ELR (cell line): ENCODE measurements at regions not wholly inside any gene's neighbourhood (a gene's known extent, or its start where the extent isn't known, plus 50 kb on each side); places are given as distances from the start of the nearest gene placed in this dataset.

Experiments
- DNase-seq: peaks from one replicate; pipeline ENCODE4 v3.0.0-alpha.2; 2015; ENCODE audit warnings: low read depth

DNA sequence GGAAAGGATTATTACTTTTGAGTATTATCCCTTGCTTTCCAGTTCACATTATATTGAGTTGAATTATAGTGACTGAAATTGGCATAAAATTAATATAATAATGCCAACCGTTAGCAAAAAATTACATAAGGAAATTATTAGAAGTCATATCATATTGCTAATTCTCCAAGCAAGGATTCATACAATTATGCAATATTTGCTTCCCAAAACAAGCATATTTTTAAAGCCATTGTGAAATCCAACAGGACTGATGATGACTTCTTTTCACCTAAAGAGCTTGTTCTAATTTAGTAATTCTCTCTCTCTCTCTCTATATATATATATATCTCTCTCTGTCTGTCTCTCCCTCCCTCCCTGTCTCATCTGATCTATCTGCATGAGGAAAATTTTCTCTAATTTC is 283.5 kb downstream of the DSEL start:
- DNase-seq = no peak

GRCh38 chr18:67232406-67232805 is 284.1 kb downstream of the DSEL start:
- DNase-seq = peak; percentile 69

GRCh38 chr18:67222887-67223286 is 293.6 kb downstream of the DSEL start:
- DNase-seq = no peak

GRCh38 chr18:67219821-67220220 is 296.7 kb downstream of the DSEL start:
- DNase-seq = no peak

DNA sequence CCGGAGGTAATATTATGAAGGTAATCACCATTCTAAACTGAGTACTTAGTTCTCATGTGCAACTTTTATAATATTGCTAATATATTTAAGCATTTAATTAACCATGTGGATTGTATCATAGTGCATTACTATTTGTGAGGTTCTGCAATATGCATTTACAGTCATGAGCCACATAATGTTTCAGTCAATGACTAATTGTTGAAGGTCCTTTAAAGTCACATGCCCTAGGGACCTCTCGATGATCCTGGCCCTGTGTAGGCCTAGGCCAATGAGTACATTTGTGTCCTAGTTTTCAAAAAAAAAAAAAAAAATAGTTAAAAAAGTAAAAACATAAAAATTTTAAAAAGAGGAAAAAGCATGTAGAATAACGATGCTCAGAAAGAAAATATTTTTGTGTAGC is 298.0 kb downstream of the DSEL start:
- peak; percentile 8 for DNase-seq

DNA sequence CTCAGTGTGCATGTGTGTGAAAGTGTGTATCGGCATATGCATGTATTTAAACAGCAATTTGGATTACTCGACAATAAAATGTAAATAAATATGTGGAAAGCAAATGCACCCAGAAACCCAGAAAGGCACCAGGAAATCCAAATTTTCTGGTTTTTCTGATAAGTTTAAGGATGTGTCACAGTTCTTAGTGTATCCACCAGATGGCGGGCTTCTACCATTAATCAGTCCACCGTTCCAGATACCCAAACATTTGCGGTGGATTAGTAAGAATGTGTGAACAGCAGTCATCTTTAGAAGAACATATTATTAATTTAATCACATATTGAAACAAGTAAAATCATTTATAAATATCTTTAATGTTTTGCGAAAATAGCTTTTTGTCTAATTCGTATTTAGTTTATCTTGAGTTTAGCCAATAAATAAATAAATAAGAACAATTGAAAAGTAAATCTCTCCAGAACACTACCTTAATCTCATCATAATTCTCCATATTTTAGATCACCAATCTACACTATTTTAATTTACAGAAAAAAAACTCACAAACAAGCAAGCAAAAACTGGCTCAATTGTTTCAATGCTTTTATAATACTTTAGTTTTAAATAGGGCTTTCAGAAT is 298.9 kb downstream of the DSEL start:
- peak; percentile 77 for DNase-seq

- DNase-seq = no peak
Observed at GRCh38 chr18:67216846-67217245, 299.7 kb downstream of the DSEL start.

- DNase-seq = no peak
Observed at GRCh38 chr18:67215686-67216085, 300.8 kb downstream of the DSEL start.

- DNase-seq = no peak
Observed at GRCh38 chr18:67211646-67212045, 304.9 kb downstream of the DSEL start.

- no peak for DNase-seq
Observed at GRCh38 chr18:67200665-67201064, 315.9 kb downstream of the DSEL start.

- DNase-seq = peak; percentile 72
Observed at GRCh38 chr18:67199993-67200617, 316.4 kb downstream of the DSEL start.

- no peak for DNase-seq
Observed at GRCh38 chr18:67194886-67195285, 321.6 kb downstream of the DSEL start.

DNA sequence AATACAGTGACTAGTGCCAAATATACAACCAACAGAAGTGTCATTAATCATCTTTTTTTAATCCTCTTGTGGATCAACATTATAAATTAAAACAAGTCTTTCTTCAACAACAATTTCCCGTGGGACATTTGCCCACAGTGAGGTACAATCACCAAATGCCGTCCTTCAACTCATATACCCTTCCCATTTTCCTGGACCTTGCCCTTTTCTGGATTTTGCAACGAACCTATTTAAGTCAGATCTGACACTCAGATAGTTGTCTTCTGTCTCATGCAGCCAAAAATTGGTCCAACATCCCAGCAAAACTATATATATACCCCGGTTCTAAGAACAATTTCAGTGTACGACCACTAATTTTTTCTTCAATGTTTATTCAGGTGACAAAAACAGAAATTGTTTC is 324.0 kb downstream of the DSEL start:
- no peak for DNase-seq

DNA sequence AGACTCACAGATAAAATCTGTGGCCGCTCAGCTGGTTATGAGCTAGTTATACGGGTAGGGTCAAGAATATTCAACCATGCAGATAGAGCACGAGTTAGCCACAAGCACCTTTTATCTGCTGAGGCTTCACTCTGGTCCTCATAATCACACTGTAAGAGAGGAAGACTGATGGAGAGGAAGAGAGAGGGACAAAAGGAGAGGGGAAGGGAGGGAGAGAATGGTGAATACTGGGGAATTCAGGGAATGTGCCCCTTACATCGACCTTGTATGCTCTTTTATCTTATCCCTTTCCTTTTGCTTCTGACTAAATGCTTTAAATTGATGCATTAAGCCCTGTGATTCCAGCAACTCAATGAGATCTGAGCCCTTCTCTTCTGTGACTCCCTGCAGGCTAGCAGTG is 333.1 kb downstream of the DSEL start:
- DNase-seq = no peak

DNA sequence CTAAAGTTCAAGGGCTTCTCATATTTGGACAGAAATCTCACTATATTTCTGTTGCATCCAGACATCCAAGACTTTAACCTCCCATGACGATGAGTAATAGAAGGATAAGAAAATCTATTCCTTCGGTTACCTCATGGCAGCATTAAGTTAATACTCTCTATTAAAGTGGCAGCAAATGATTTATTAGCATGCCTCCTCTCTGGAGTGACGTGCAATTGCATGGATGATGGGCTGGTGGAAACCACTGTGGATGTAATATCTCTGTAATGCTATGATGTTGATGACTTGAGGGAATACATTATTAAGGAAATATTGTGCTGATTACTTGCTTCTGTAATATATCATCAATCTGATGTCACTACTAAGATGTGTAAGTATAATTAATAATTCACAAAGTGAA is 336.8 kb downstream of the DSEL start:
- no peak for DNase-seq

DNA sequence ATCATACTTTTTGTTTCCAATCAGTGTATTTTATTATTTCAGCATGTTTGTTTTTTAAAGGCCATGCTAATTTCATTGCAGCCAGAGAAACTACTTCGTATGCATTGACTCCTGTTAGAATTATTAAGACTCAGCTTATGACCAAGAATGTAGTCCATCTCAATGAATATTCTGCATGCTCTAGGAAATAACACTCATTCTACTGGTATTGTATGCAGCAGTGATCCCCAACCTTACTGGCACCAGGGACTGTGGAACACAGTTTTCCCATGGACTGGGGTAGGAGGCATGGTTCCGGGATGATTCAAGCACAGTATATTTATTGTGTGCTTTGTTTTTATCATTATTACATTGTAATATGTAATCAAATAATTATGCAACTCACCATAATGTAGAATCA is 356.9 kb downstream of the DSEL start:
- no peak for DNase-seq

GRCh38 chr18:67154979-67155378 is 361.5 kb downstream of the DSEL start:
- no peak for DNase-seq

DNA sequence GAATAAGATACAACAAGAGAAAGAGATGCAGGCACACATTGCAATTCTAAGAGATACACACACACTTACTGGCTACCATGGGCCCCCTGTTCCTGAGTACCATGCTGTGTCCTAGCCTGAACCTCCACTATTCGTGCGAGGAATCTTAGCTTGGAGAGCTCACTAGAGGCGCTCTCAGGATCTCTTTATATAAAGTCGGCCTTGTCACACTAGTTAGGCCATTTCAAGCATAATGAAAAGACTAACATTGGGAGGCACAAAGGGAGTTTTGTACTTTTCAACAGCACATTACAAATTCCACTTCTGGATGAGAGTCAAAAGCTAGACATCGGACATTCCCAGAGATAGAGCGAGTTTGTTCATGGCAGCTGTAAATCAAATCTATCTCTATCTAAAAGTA is 365.2 kb downstream of the DSEL start:
- DNase-seq = no peak

GRCh38 chr18:67145586-67146292 is 370.8 kb downstream of the DSEL start:
- no peak for DNase-seq

DNA sequence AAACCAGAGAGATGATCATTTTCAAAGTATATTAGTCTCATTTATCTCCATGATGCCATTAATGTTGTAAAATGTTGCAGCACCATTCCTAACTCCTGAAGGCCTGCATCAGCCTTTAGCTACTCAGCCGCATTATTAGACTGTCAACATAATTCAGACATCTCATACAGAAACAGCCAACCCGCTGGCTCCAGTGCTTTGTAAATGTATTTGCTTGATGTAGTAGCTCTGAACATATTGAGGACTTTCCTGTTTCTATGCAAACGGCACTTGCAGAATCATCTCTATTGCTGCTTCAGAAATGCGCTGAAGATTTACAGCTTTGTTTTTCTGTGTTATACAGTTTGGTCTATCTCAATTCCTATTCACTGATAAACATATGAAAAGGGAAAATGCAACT is 372.2 kb downstream of the DSEL start:
- DNase-seq = no peak

DNA sequence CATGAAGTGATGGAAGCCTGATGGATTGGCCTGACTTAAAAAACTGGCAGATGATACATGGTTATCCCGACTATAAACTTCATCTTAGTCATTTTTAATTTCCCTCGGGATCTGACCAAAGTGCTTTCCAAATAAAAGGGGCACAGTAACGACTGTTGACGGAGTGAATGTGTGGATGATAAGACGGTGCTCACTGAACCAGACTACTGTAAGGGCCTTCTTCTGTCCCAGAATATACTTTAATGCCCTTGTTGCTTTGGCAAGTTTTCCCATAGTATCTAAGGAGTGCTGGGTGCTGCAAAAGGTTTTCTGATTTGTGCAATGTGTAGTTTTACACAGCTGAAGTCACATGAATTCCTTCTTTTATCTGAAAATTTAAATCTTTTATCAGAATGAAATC is 373.5 kb downstream of the DSEL start:
- DNase-seq = no peak

DNA sequence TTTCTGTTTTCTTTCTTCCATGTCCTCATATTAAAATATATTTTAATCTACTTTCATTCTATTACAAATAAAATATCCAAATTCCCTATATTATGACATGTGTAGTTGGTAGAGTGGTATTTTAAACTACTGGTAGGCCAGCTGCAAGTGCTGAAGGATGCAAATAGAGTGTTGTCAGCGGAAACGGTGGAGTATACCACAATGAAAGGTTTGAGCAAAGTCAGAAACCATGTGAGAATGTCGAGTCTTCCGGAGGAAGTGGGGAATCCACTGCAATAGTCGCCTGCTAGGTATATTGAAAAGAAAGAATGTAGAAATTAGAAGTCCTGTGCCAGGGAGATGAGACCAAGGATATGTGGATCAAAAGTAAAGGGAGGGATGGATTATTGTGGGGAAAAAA is 373.9 kb downstream of the DSEL start:
- no peak for DNase-seq

DNA sequence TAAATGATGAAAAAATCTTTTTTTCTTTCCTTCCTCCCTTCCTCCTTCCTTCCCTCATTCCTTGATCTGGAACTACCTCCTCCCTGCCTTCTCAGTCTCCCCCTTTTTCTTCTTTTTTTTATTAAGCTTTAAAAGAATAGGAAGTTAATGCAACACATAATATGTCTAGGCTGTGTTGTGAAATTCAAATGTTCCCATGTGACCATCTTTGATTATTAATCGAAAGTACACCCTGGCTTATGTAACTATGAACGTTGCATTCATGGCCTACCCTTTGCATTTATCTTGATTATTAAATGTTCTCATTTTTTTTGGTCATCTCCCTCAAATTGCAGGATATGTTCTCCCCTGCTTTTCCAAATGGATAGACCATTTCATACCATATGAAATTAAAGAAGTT is 376.0 kb downstream of the DSEL start:
- DNase-seq = no peak

- DNase-seq = no peak
Observed at GRCh38 chr18:67139899-67140298, 376.6 kb downstream of the DSEL start.
